ENCODE measurements at regions not wholly inside any gene's neighbourhood (a gene's known extent, or its start where the extent isn't known, plus 50 kb on each side); places are given as distances from the start of the nearest gene placed in this dataset.

GRCh38 chr7:36025190-36025589, 127.9 kb upstream of the EEPD1 start:
- intact Hi-C loops (cut with DNase I; ENCODE audit: low total_unique reads), result no loop called here
- DNase-seq, result no peak
- no peak for TF ChIP-seq POLR2A (IDR thresholded peaks at IDR 0.05)
- no peak for TF ChIP-seq CTCF (IDR thresholded peaks at IDR 0.05 in 8 of 11, conservative IDR thresholded peaks at IDR 0.05 in 3 of 11)
- TF ChIP-seq POLR2AphosphoS5 (IDR thresholded peaks at IDR 0.05), result no peak
- Histone ChIP-seq H3K4me3 (no peak overlapping the region), H3K9me3 (no peaks in the 10 kb centered on the region), H3K27ac (peak overlapping the region in 3 of 8 donors; percentile 18 to 35 (median 26)), H3K4me1 (peaks cover 0 to 29% (median 9%) of the 10 kb centered on the region in 6 donors), H3K36me3 (no peaks in the 10 kb centered on the region), H3K27me3 (replicated peaks in 1 of 7) (peaks cover 0 to 4% (median 0%) of the 10 kb centered on the region in 7 donors)
- 48 to 75% (median 53%) methylated on average over 4 of the region's 4 CpGs for WGBS, 5 donors

- Histone ChIP-seq H3K4me1 (no peaks in the 10 kb centered on the region), H3K27ac (no peak overlapping the region), H3K36me3 (no peaks in the 10 kb centered on the region), H3K27me3 (replicated peaks in 1 of 7) (peaks cover 0 to 4% (median 0%) of the 10 kb centered on the region in 7 donors), H3K4me3 (no peak overlapping the region), H3K9me3 (no peaks in the 10 kb centered on the region)
- WGBS, 5 donors, result 46 to 69% (median 59%) methylated on average over 4 of the region's 4 CpGs
- intact Hi-C loops (cut with DNase I; ENCODE audit: low total_unique reads), result no loop called here
- no peak for DNase-seq
- TF ChIP-seq POLR2AphosphoS5 (IDR thresholded peaks at IDR 0.05), result no peak
- no peak for TF ChIP-seq CTCF (IDR thresholded peaks at IDR 0.05 in 8 of 11, conservative IDR thresholded peaks at IDR 0.05 in 3 of 11)
- no peak for TF ChIP-seq POLR2A (IDR thresholded peaks at IDR 0.05)
These were observed 123.7 kb upstream of the EEPD1 start for GRCh38 chr7:36029311-36029710.

GRCh38 chr7:36029853-36030515, 123.1 kb upstream of the EEPD1 start:
- Histone ChIP-seq H3K4me1 (no peaks in the 10 kb centered on the region), H3K36me3 (no peaks in the 10 kb centered on the region), H3K27me3 (replicated peaks in 1 of 7) (peaks cover 0 to 4% (median 0%) of the 10 kb centered on the region in 7 donors), H3K9me3 (no peaks in the 10 kb centered on the region), H3K4me3 (no peak overlapping the region), H3K27ac (no peak overlapping the region)
- DNase-seq, result no peak
- intact Hi-C loops (cut with DNase I; ENCODE audit: low total_unique reads), result no loop called here
- TF ChIP-seq CTCF (IDR thresholded peaks at IDR 0.05 in 8 of 11, conservative IDR thresholded peaks at IDR 0.05 in 3 of 11) (no peak), POLR2A (IDR thresholded peaks at IDR 0.05) (no peak)
- WGBS, 5 donors, result 79 to 93% (median 83%) methylated on average over 3 of the region's 3 CpGs

GRCh38 chr7:36032361-36032818, 120.7 kb upstream of the EEPD1 start:
- WGBS, 5 donors, result 78 to 91% (median 88%) methylated on average over 5 of the region's 5 CpGs

More at GRCh38 chr7:36032361-36032818, 120.7 kb upstream of the EEPD1 start:
- Histone ChIP-seq H3K9me3 (no peaks in the 10 kb centered on the region), H3K4me1 (peaks cover 9 to 15% (median 11%) of the 10 kb centered on the region in 6 donors), H3K4me3 (no peak overlapping the region), H3K27me3 (replicated peaks in 1 of 7) (peaks cover 0 to 4% (median 0%) of the 10 kb centered on the region in 7 donors), H3K27ac (no peak overlapping the region), H3K36me3 (no peaks in the 10 kb centered on the region)
- no peak for DNase-seq
- TF ChIP-seq CTCF (IDR thresholded peaks at IDR 0.05 in 8 of 11, conservative IDR thresholded peaks at IDR 0.05 in 3 of 11) (no peak), POLR2A (IDR thresholded peaks at IDR 0.05) (no peak), POLR2AphosphoS5 (IDR thresholded peaks at IDR 0.05) (no peak)
- intact Hi-C loops (cut with DNase I; ENCODE audit: low total_unique reads), result no loop called here

Measured in spleen (tissue), 11 donors.